Endothelial cell of umbilical vein (primary cell): ENCODE measurements at regions not wholly inside any gene's neighbourhood (a gene's known extent, or its start where the extent isn't known, plus 50 kb on each side); places are given as distances from the start of the nearest gene placed in this dataset.

ENCODE experiments used
- BruUV-seq: library from RNA; stranded (reverse); fragments of 400-500 nt; replicated peaks from 2 replicates; lab custom pipeline; 2021; lab: Mats Ljungman, UMichigan
- CTCF ChIA-PET: fragments of 300-600, 350-600 bp; sonication (Branson Sonifier 250); formaldehyde crosslinking; loops from one replicate; lab custom pipeline; 2021; ENCODE audit warnings: antibody characterized with exemption, inconsistent platforms; lab: Charles Lee
- POLR2A ChIA-PET: fragments of 300-600, 350-600 bp; sonication (Branson Sonifier 250); formaldehyde crosslinking; loops from one replicate; lab custom pipeline; 2021; ENCODE audit warnings: antibody characterized with exemption, inconsistent platforms; lab: Charles Lee
- DNase-seq: peaks from one replicate; pipeline ENCODE4 v3.0.0-alpha.2; 2011; ENCODE audit warnings: low read depth, low spot score
- FAIRE-seq: peaks from 2 replicates; lab custom pipeline; 2011; peaks lifted over from hg19 to GRCh38; lab: Jason Lieb, UNC
- H2AFZ ChIP-seq: 2 replicates; pipeline ENCODE4 v1.6.0; 2012; ENCODE audit warnings: low read depth, low read length, control low read depth, inconsistent platforms
- H3K27ac ChIP-seq: 2 replicates; pipeline ENCODE4 v1.5.1; 2011; ENCODE audit warnings: low read depth, mild to moderate bottlenecking, control low read depth, low read length, moderate library complexity; ENCODE audit not compliant: insufficient read depth
- H3K27me3 ChIP-seq, 2 experiments: 2 replicates each; pipeline versions ENCODE4 v1.6.0 to v1.6.1; 2011; ENCODE audit warnings: low read length in 2 of 2, mixed read lengths in 1 of 2; ENCODE audit not compliant: control insufficient read depth in 2 of 2, insufficient read depth in 2 of 2
- H3K36me3 ChIP-seq, 2 experiments: 2 replicates in 1 of 2; 3 replicates in 1 of 2; pipeline ENCODE4 v1.5.1; 2011; ENCODE audit warnings: low read length in 2 of 2, mild to moderate bottlenecking in 1 of 2, moderate library complexity in 1 of 2; ENCODE audit not compliant: control insufficient read depth in 2 of 2, insufficient read depth in 2 of 2; ENCODE audit errors: extremely low read depth in 1 of 2
- H3K4me1 ChIP-seq: 3 replicates; pipeline ENCODE4 v1.5.1; 2011; ENCODE audit warnings: mild to moderate bottlenecking, low read length; ENCODE audit not compliant: control insufficient read depth, insufficient read depth; ENCODE audit errors: extremely low read depth
- H3K4me2 ChIP-seq: 2 replicates; pipeline ENCODE4 v1.6.1; 2011; ENCODE audit warnings: low read length, control low read depth, mixed read lengths; ENCODE audit not compliant: insufficient read depth
- H3K4me3 ChIP-seq, 3 experiments: fragments of 200-600 bp in 1 of 3; sonication (generic), shearing (Covaris generic) in 1 of 3; replicated peaks in 1 of 3; 2 replicates each; pipeline ENCODE4 v1.5.1; 2011 to 2016; ENCODE audit warnings: control low read depth in 3 of 3, low read length in 3 of 3, mild to moderate bottlenecking in 2 of 3, inconsistent platforms in 1 of 3, low read depth in 1 of 3, moderate library complexity in 1 of 3; ENCODE audit not compliant: insufficient read depth in 1 of 3
- H3K79me2 ChIP-seq: 2 replicates; pipeline ENCODE4 v1.6.0; 2012; ENCODE audit warnings: low read length, inconsistent platforms; ENCODE audit not compliant: control insufficient read depth, insufficient read depth
- H3K9ac ChIP-seq: replicated peaks from 2 replicates; pipeline ENCODE3; 2011; ENCODE audit warnings: low read length, control low read depth; ENCODE audit not compliant: insufficient read depth; ENCODE audit errors: extremely low read depth
- H3K9me1 ChIP-seq: replicated peaks from 3 replicates; pipeline ENCODE4 v1.6.0; 2011; ENCODE audit warnings: mild to moderate bottlenecking, low read length; ENCODE audit not compliant: control insufficient read depth, insufficient read depth; ENCODE audit errors: extremely low read depth
- H3K9me3 ChIP-seq: replicated peaks from 2 replicates; pipeline ENCODE4 v1.5.1; 2012; ENCODE audit warnings: low read length, inconsistent platforms; ENCODE audit not compliant: control insufficient read depth, insufficient read depth
- H4K20me1 ChIP-seq: replicated peaks from 2 replicates; pipeline ENCODE3; 2011; ENCODE audit warnings: mild to moderate bottlenecking, low read length; ENCODE audit not compliant: control insufficient read depth, insufficient read depth; ENCODE audit errors: extremely low read depth
- EZH2 ChIP-seq: IDR thresholded peaks from 2 replicates; pipeline ENCODE4 v1.6.1; 2012; ENCODE audit warnings: borderline replicate concordance, low read depth, mild to moderate bottlenecking, moderate library complexity, low read length, inconsistent platforms; ENCODE audit not compliant: severe bottlenecking
- FOS ChIP-seq: IDR thresholded peaks from 2 replicates; pipeline ENCODE4 v1.6.1; 2011; ENCODE audit warnings: mild to moderate bottlenecking, low read length, moderate library complexity, borderline replicate concordance; ENCODE audit not compliant: insufficient read depth
- GATA2 ChIP-seq: IDR thresholded peaks from 2 replicates; pipeline ENCODE4 v1.7.0; 2011; ENCODE audit warnings: low read depth, mild to moderate bottlenecking, moderate library complexity, mixed read lengths, low read length; ENCODE audit not compliant: insufficient read length, insufficient read depth
- JUN ChIP-seq: IDR thresholded peaks from 2 replicates; pipeline ENCODE4 v1.6.1; 2011; ENCODE audit warnings: borderline replicate concordance, low read depth; ENCODE audit not compliant: insufficient read length, insufficient read depth
- MYC ChIP-seq: IDR thresholded peaks from one replicate; pipeline ENCODE4 v1.6.1; 2011; ENCODE audit warnings: mild to moderate bottlenecking, low read depth, low read length
- POLR2A ChIP-seq: IDR thresholded peaks from 2 replicates; pipeline ENCODE4 v1.6.1; 2012; ENCODE audit warnings: low read depth, mild to moderate bottlenecking, control low read depth, low read length
- POLR2AphosphoS5 ChIP-seq: IDR thresholded peaks from 2 replicates; pipeline ENCODE4 v1.6.1; 2012; ENCODE audit warnings: low read depth, mild to moderate bottlenecking, control low read depth, low read length, moderate library complexity; ENCODE audit not compliant: insufficient read depth
- dilution Hi-C: fragments of 300-500 bp; cut with MboI; formaldehyde crosslinking; loops from one replicate; pipeline ENCODE4 v1.15.0; 2019; ENCODE audit warnings: low sequenced_read_pairs; ENCODE audit not compliant: extremely low pct_ligation_motif_present
- intact Hi-C: fragments of 100-400 bp; cut with micrococcal nuclease; formaldehyde crosslinking; loops from one replicate; pipeline ENCODE4 v1.10.0; 2022
- TF ChIP-seq, protein P1 (sequence below): IDR thresholded peaks from 2 replicates; pipeline ENCODE4 v1.6.1; 2011; ENCODE audit not compliant: insufficient read depth, insufficient read length
- TF ChIP-seq, protein P2 (sequence below), 2 donors: IDR thresholded peaks; 1 replicate in 1 of 2; 2 replicates in 1 of 2; pipeline ENCODE4 v1.5.1; 2011; ENCODE audit warnings: low read length in 2 of 2, mild to moderate bottlenecking in 2 of 2, moderate library complexity in 2 of 2, control low read depth in 1 of 2, inconsistent platforms in 1 of 2, low read depth in 1 of 2; ENCODE audit not compliant: insufficient read depth in 1 of 2; ENCODE audit errors: extremely low read depth in 1 of 2

DNA sequence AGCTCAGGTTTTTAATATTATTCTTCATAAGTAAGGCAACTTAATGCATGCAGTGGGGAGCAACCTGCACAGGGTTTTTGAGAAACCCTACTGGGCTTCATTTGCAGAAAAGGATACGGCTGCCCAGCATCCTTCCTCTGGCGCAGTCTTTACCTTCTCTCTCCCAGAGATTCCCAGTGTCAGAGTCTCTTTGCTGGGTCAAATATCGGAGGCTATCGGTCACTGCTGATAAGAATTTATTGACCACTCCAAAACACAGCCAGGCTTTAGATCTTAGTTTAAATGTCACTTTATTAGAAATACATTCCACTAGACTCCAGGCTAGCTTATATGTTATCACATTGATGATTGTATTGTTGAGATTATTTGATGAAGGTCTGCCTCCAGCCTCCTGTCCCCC is 147.2 kb upstream of the CPSF6 start:
- no peak overlapping the region for H2AFZ ChIP-seq
- no peak for DNase-seq
- no peak overlapping the region for H3K4me3 ChIP-seq
- H3K9ac ChIP-seq = no peak overlapping the region
- intact Hi-C loops = no loop called here
- no peak overlapping the region for H3K4me2 ChIP-seq
- BruUV-seq = no TSS peak
- POLR2A ChIA-PET = no interaction called here
- no peaks in the 10 kb centered on the region for H3K36me3 ChIP-seq
- no peaks in the 10 kb centered on the region for H3K9me3 ChIP-seq
- H3K27me3 ChIP-seq = peaks cover 28 to 36% of the 10 kb centered on the region in 2 experiments
- peaks cover 13% of the 10 kb centered on the region for H3K4me1 ChIP-seq
- no peaks in the 10 kb centered on the region for H4K20me1 ChIP-seq
- H3K79me2 ChIP-seq = no peaks in the 10 kb centered on the region
- CTCF ChIA-PET = interaction anchor here (1.1 kb wide), 1 partner anchor 11 kb away, joined by 3 read pairs; no protein-coding TSS in a partner anchor
- TF ChIP-seq FOS = no peak
- no peak overlapping the region for H3K27ac ChIP-seq
- dilution Hi-C loops = no loop called here
- no peaks in the 10 kb centered on the region for H3K9me1 ChIP-seq
- no peak for FAIRE-seq

DNA sequence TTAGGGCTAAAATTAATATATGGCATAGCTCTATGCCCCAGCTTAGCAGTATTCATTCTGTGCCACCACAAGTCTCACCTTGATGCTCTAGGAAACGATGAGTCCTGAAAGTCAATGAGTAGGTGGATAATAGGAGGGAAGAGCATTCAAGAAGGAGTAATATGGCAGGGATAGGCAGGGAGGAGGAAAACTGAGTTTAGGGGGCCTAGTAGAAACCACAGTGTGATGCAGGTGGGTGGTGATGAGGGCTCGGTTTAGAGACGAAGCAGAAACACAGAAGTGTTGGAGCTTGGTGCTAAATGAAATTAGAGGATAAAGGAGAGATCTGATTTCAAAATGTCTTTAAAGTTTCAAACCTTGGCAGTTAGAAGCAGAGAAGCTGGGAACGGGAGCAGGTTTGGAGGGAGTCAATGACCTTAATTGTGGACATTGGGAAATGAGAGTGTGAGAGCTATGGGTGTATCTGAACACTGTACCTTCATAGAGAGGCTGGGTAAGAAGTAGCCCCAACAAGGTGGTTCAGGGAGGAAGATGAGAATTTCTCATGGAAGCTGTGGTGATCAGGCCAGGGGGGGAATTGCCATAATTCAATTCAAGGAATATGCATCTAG is 144.7 kb upstream of the CPSF6 start:
- no TSS peak for BruUV-seq
- POLR2A ChIA-PET = no interaction called here
- intact Hi-C loops = no loop called here
- H3K4me2 ChIP-seq = no peak overlapping the region
- H3K9me3 ChIP-seq = no peaks in the 10 kb centered on the region
- no peaks in the 10 kb centered on the region for H3K9me1 ChIP-seq
- dilution Hi-C loops = no loop called here
- H4K20me1 ChIP-seq = no peaks in the 10 kb centered on the region
- no peak for TF ChIP-seq POLR2AphosphoS5
- TF ChIP-seq POLR2A = no peak
- TF ChIP-seq, protein P1, sequence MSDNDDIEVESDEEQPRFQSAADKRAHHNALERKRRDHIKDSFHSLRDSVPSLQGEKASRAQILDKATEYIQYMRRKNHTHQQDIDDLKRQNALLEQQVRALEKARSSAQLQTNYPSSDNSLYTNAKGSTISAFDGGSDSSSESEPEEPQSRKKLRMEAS = no peak
- no peak for TF ChIP-seq GATA2
- no peak for TF ChIP-seq EZH2
- no peak for TF ChIP-seq MYC
- TF ChIP-seq, protein P2, sequence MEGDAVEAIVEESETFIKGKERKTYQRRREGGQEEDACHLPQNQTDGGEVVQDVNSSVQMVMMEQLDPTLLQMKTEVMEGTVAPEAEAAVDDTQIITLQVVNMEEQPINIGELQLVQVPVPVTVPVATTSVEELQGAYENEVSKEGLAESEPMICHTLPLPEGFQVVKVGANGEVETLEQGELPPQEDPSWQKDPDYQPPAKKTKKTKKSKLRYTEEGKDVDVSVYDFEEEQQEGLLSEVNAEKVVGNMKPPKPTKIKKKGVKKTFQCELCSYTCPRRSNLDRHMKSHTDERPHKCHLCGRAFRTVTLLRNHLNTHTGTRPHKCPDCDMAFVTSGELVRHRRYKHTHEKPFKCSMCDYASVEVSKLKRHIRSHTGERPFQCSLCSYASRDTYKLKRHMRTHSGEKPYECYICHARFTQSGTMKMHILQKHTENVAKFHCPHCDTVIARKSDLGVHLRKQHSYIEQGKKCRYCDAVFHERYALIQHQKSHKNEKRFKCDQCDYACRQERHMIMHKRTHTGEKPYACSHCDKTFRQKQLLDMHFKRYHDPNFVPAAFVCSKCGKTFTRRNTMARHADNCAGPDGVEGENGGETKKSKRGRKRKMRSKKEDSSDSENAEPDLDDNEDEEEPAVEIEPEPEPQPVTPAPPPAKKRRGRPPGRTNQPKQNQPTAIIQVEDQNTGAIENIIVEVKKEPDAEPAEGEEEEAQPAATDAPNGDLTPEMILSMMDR (IDR thresholded peaks at IDR 0.05; ENCODE audit: extremely low read depth in 1 of 2, insufficient read depth in 1 of 2, low read depth in 1 of 2, low read length in 2 of 2) = no peak
- no peak for TF ChIP-seq FOS
- TF ChIP-seq JUN = no peak
- H3K4me1 ChIP-seq = peaks cover 27% of the 10 kb centered on the region
- CTCF ChIA-PET = no interaction called here
- H2AFZ ChIP-seq = no peak overlapping the region
- peaks cover 23 to 31% of the 10 kb centered on the region in 2 experiments for H3K27me3 ChIP-seq
- H3K27ac ChIP-seq = no peak overlapping the region
- no peak overlapping the region for H3K9ac ChIP-seq
- FAIRE-seq = no peak
- no peaks in the 10 kb centered on the region for H3K79me2 ChIP-seq
- DNase-seq = no peak
- no peak overlapping the region for H3K4me3 ChIP-seq
- no peaks in the 10 kb centered on the region for H3K36me3 ChIP-seq
